Neuronal stem cell (in vitro differentiated cells): ENCODE measurements at regions not wholly inside any gene's neighbourhood (a gene's known extent, or its start where the extent isn't known, plus 50 kb on each side); places are given as distances from the start of the nearest gene placed in this dataset.
A peak's percentile ranks its signal among the peaks of the same experiment; 100 is the strongest.

Experiments
- DNase-seq: peaks from one replicate; pipeline ENCODE4 v3.0.0-alpha.2; 2013; ENCODE audit warnings: low spot score
- H2AFZ ChIP-seq: one replicate; pipeline ENCODE4 v1.6.1; 2013; ENCODE audit warnings: mild to moderate bottlenecking, low read length, inconsistent platforms
- H2AK5ac ChIP-seq: 2 replicates; pipeline ENCODE4 v1.6.1; 2013; ENCODE audit warnings: low read depth, mild to moderate bottlenecking, inconsistent platforms, low read length, moderate library complexity, mixed read lengths
- H2BK120ac ChIP-seq: 2 replicates; pipeline ENCODE4 v1.6.1; 2013; ENCODE audit warnings: low read depth, mild to moderate bottlenecking, inconsistent platforms, low read length, moderate library complexity, mixed read lengths
- H2BK12ac ChIP-seq: one replicate; pipeline ENCODE4 v1.6.1; 2013; ENCODE audit warnings: low read length, inconsistent platforms
- H2BK15ac ChIP-seq: 2 replicates; pipeline ENCODE4 v1.6.1; 2013; ENCODE audit warnings: mild to moderate bottlenecking, low read length, inconsistent platforms, mixed read lengths
- H2BK5ac ChIP-seq: one replicate; pipeline ENCODE4 v1.6.1; 2013; ENCODE audit warnings: inconsistent platforms, mild to moderate bottlenecking, low read length, moderate library complexity
- H3K14ac ChIP-seq: one replicate; pipeline ENCODE4 v1.6.1; 2013; ENCODE audit warnings: low read length, inconsistent platforms
- H3K18ac ChIP-seq: 2 replicates; pipeline ENCODE4 v1.6.1; 2013; ENCODE audit warnings: low read length, inconsistent platforms
- H3K23ac ChIP-seq: 2 replicates; pipeline ENCODE4 v1.6.1; 2013; ENCODE audit warnings: low read depth, mild to moderate bottlenecking, mixed read lengths, low read length, inconsistent platforms; ENCODE audit not compliant: poor library complexity
- H3K27ac ChIP-seq: replicated peaks from 3 replicates; pipeline ENCODE4 v1.5.1; 2013; ENCODE audit warnings: low read length, inconsistent platforms
- H3K27me3 ChIP-seq, 3 experiments: 2 replicates each; pipeline ENCODE4 v1.6.1; 2013; ENCODE audit warnings: low read length in 3 of 3, mild to moderate bottlenecking in 2 of 3, inconsistent platforms in 1 of 3, low read depth in 1 of 3, mixed read lengths in 1 of 3, moderate library complexity in 1 of 3; ENCODE audit not compliant: control insufficient read depth in 3 of 3, insufficient read depth in 3 of 3
- H3K36me3 ChIP-seq, 2 donors: replicated peaks in 1 of 2; 2 replicates each; pipeline ENCODE4 v1.6.1; 2013; ENCODE audit warnings: low read length in 2 of 2; ENCODE audit not compliant: control insufficient read depth in 2 of 2, insufficient read depth in 2 of 2
- H3K4ac ChIP-seq: 2 replicates; pipeline ENCODE4 v1.6.1; 2013; ENCODE audit warnings: inconsistent platforms, mild to moderate bottlenecking, low read length, moderate library complexity
- H3K4me1 ChIP-seq, 2 donors: 1 replicate in 1 of 2; 2 replicates in 1 of 2; pipeline ENCODE4 v1.6.1; 2013; ENCODE audit warnings: low read length in 2 of 2, low read depth in 1 of 2; ENCODE audit not compliant: control insufficient read depth in 2 of 2, insufficient read depth in 1 of 2
- H3K4me2 ChIP-seq: one replicate; pipeline ENCODE4 v1.6.1; 2013; ENCODE audit warnings: mild to moderate bottlenecking, low read length, inconsistent platforms; ENCODE audit not compliant: insufficient read depth, poor library complexity, severe bottlenecking
- H3K4me3 ChIP-seq, 2 donors: 2 replicates each; pipeline ENCODE4 v1.5.1; 2013; ENCODE audit warnings: low read length in 2 of 2, mild to moderate bottlenecking in 2 of 2, inconsistent platforms in 1 of 2, moderate library complexity in 1 of 2
- H3K79me1 ChIP-seq: one replicate; pipeline ENCODE4 v1.6.1; 2013; ENCODE audit warnings: low read depth, mild to moderate bottlenecking, inconsistent platforms, low read length, moderate library complexity
- H3K9ac ChIP-seq: one replicate; pipeline ENCODE4 v1.6.1; 2013; ENCODE audit warnings: mild to moderate bottlenecking, low read depth, low read length, inconsistent platforms; ENCODE audit not compliant: poor library complexity
- H3K9me3 ChIP-seq, 2 donors: replicated peaks in 1 of 2; 2 replicates each; pipeline versions ENCODE3 to v1.6.1; 2013; ENCODE audit warnings: low read length in 2 of 2, mild to moderate bottlenecking in 2 of 2, inconsistent platforms in 1 of 2, low read depth in 1 of 2, mixed read lengths in 1 of 2, moderate library complexity in 1 of 2; ENCODE audit not compliant: control insufficient read depth in 2 of 2, insufficient read depth in 1 of 2
- H4K8ac ChIP-seq: one replicate; pipeline ENCODE4 v1.6.1; 2013; ENCODE audit warnings: low read depth, mild to moderate bottlenecking, inconsistent platforms, low read length, moderate library complexity
- H4K91ac ChIP-seq: one replicate; pipeline ENCODE4 v1.6.1; 2013; ENCODE audit warnings: low read length, low read depth, mild to moderate bottlenecking, inconsistent platforms; ENCODE audit not compliant: poor library complexity
- WGBS, 2 donors: extraction: QIAGEN DNeasy Blood & Tissue Kit; methylation state at CpG; one replicate each; pipeline ENCODE4 v1.1.7; 2013; ENCODE audit warnings: missing lambda C conversion rate in 2 of 2, mixed read lengths in 1 of 2; ENCODE audit not compliant: insufficient read length in 2 of 2, insufficient replicate concordance in 1 of 2; ENCODE audit errors: extremely low coverage in 2 of 2; 5-methylcytosine and 5-hydroxymethylcytosine counted together

DNA sequence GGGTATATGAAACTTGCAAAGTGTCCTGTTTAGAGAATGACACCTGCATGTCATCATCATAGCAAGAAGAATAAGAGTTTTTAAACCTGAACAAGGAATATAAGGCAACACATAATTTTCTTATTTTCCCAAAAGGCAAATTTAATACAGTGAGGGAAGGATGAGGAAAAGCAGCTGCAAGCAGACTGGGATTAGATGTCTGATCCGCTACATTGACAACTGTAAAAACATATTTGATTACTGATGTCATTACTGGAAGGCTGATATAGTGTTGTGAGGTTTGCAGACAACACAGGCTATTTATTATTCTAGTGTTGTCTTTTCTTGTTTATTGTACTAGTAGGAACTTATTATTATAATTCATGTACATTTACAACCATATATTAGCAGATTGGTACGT lies 528.7 kb downstream of the ZIC1 start:
- Histone ChIP-seq H4K8ac (no peak overlapping the region), H3K9me3 (no peaks in the 10 kb centered on the region), H3K23ac (no peak overlapping the region), H2AFZ (no peak overlapping the region), H3K18ac (no peak overlapping the region), H3K9ac (no peak overlapping the region), H3K4me3 (no peak overlapping the region), H4K91ac (no peak overlapping the region), H2BK15ac (no peak overlapping the region), H3K27me3 (no peaks in the 10 kb centered on the region), H3K4me1 (peaks cover 4 to 39% of the 10 kb centered on the region in 2 donors), H3K36me3 (no peaks in the 10 kb centered on the region), H2BK120ac (no peak overlapping the region), H3K14ac (no peak overlapping the region), H3K27ac (no peak overlapping the region), H3K4ac (no peak overlapping the region), H2AK5ac (no peak overlapping the region), H2BK5ac (no peak overlapping the region), H3K79me1 (no peaks in the 10 kb centered on the region), H3K4me2 (no peak overlapping the region), H2BK12ac (no peak overlapping the region)
- DNase-seq: no peak
- no CpG with 5 or more reads among the region's 2 CpGs for WGBS, 2 donors

DNA sequence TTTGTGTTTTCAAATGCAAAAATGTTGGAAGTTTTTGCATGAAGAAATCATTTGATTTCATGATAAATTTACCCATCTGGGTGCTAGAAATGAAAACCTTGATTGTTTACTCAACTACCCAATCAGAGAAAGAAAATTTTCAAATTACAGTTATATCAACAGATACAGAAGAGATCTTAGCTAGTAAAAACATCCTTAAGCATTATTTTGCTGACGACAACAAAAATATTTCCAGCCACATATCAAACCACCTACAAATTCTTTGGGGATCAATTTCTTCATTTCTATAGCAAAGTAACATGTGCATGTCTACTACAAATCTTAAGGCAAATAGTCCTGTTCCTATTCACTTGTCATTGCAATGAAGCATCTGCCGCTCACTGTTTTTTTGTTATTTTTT lies 530.3 kb downstream of the ZIC1 start:
- H2AFZ ChIP-seq: peak overlapping the region; percentile 86

DNA sequence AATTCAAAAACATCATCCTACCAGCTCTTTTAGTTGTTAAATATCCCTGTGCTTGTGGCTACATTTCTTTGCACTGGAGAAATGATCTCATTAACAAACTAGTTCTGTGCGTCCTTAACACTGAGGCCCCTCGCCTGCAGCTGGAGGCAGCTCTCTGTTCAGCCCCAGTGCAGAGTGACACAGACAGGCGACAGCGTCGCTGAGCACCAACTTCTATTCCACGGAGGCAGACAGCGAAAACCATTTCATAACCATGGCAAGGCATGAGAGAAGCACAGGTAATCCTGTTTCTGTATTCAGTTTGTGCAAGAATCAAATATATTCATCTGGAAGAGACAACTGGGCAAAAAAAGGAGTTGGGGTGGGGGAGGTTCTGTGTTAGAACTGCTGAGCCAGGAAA lies 530.7 kb downstream of the ZIC1 start:
- Histone ChIP-seq H3K4ac (no peak overlapping the region), H2BK120ac (no peak overlapping the region), H3K4me1 (peaks cover 4 to 31% of the 10 kb centered on the region in 2 donors), H2BK12ac (no peak overlapping the region), H3K14ac (no peak overlapping the region), H3K36me3 (no peaks in the 10 kb centered on the region), H2AK5ac (no peak overlapping the region), H3K9me3 (no peaks in the 10 kb centered on the region), H2BK5ac (no peak overlapping the region), H3K27ac (peak overlapping the region; percentile 43), H3K4me3 (peak overlapping the region; percentile 18 to 60), H4K8ac (no peak overlapping the region), H2AFZ (peak overlapping the region; percentile 86), H3K9ac (no peak overlapping the region), H3K23ac (no peak overlapping the region), H3K18ac (no peak overlapping the region), H3K79me1 (no peaks in the 10 kb centered on the region), H3K27me3 (no peaks in the 10 kb centered on the region), H4K91ac (no peak overlapping the region), H3K4me2 (peak overlapping the region; percentile 34), H2BK15ac (no peak overlapping the region)
- WGBS, 2 donors: no CpG with 5 or more reads among the region's 7 CpGs
- no peak for DNase-seq

More for the DNA sequence above, 530.3 kb downstream of the ZIC1 start:
- Histone ChIP-seq H3K79me1 (no peaks in the 10 kb centered on the region), H3K27me3 (no peaks in the 10 kb centered on the region), H3K14ac (no peak overlapping the region), H4K8ac (no peak overlapping the region), H2BK120ac (no peak overlapping the region), H3K4ac (no peak overlapping the region), H3K18ac (no peak overlapping the region), H3K9ac (no peak overlapping the region), H3K4me3 (peak overlapping the region in 1 of 2 donors; percentile 60), H3K4me2 (peak overlapping the region; percentile 34), H2BK5ac (no peak overlapping the region), H3K9me3 (no peaks in the 10 kb centered on the region), H3K27ac (peak overlapping the region; percentile 43), H2BK12ac (no peak overlapping the region), H2AK5ac (no peak overlapping the region), H3K23ac (no peak overlapping the region), H2BK15ac (no peak overlapping the region), H4K91ac (no peak overlapping the region), H3K36me3 (no peaks in the 10 kb centered on the region), H3K4me1 (peaks cover 4 to 35% of the 10 kb centered on the region in 2 donors)
- DNase-seq: no peak
- WGBS, 2 donors: no CpG with 5 or more reads among the region's 2 CpGs

DNA sequence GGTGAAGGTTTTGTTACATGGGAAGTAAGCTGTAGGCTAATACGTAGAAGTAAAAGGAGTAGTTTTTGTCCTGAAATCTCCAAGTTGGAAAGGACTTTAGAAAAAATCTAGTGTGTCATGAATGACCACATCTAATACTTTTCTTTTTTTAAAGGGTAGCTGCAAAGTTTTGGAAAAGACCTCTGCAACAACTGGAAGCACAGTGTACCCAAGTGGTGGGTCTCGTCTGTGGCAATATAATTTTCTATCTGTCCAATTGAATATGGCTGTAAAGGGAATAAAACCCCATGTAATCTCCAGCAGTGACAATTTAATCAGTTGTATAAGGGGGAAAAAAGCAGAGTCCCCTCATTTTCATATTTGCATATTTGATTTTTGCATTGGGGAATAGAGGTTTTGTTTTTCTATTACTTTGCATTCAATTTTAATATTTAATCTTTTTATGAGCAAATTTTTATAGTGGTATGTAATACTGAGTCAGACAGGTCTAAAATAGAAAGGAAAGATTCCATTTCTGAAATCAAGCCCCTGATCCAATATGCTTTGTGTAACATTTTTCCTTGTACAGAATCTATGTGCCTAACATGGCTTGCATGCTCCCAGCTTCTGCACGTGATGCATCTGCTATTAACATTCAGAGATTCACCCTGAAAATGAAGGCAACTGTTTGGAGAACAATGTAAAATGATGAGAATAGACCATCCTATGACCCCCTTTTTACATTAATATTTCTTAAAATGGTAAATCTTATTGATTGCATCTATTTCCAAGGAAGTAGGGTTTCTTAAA lies 531.4 kb downstream of the ZIC1 start:
- Histone ChIP-seq H3K4ac (no peak overlapping the region), H2BK5ac (no peak overlapping the region), H3K9ac (no peak overlapping the region), H4K91ac (no peak overlapping the region), H3K9me3 (no peaks in the 10 kb centered on the region), H2BK120ac (no peak overlapping the region), H2BK12ac (no peak overlapping the region), H3K79me1 (no peaks in the 10 kb centered on the region), H4K8ac (no peak overlapping the region), H2BK15ac (no peak overlapping the region), H3K27ac (no peak overlapping the region), H3K4me3 (peak overlapping the region in 1 of 2 donors; percentile 36), H3K18ac (no peak overlapping the region), H2AK5ac (no peak overlapping the region), H3K14ac (no peak overlapping the region), H2AFZ (peak overlapping the region; percentile 49), H3K27me3 (no peaks in the 10 kb centered on the region), H3K4me1 (peaks cover 4 to 27% of the 10 kb centered on the region in 2 donors), H3K23ac (no peak overlapping the region), H3K4me2 (peak overlapping the region; percentile 25), H3K36me3 (no peaks in the 10 kb centered on the region)
- no peak for DNase-seq
- 100% methylated on average over 1 of the region's 3 CpGs; no CpG with 5 or more reads in 1 of the 2 donors for WGBS, 2 donors
